Prostate gland (tissue), 2 donors: ENCODE measurements at regions not wholly inside any gene's neighbourhood (a gene's known extent, or its start where the extent isn't known, plus 50 kb on each side); places are given as distances from the start of the nearest gene placed in this dataset.

ENCODE experiments used
- POLR2A ChIP-seq: fragments of 450-650 bp; IDR thresholded peaks from one replicate; pipeline ENCODE4 v1.6.1; 2016; ENCODE audit warnings: antibody characterized with exemption, mild to moderate bottlenecking
- TF ChIP-seq, protein P1 (sequence below), 4 experiments: fragments of 200-600 bp in 2 of 4; fragments of 450-650 bp in 2 of 4; sonication (generic) in 2 of 4; IDR thresholded peaks; 1 replicate in 3 of 4; 2 replicates in 1 of 4; pipeline ENCODE4 v1.5.1; 2016 to 2019; ENCODE audit warnings: antibody characterized with exemption in 4 of 4, mild to moderate bottlenecking in 2 of 4, moderate library complexity in 2 of 4

GRCh38 chr5:174454890-174455289 lies 269.5 kb upstream of the MSX2 start:
- TF ChIP-seq, protein P1, sequence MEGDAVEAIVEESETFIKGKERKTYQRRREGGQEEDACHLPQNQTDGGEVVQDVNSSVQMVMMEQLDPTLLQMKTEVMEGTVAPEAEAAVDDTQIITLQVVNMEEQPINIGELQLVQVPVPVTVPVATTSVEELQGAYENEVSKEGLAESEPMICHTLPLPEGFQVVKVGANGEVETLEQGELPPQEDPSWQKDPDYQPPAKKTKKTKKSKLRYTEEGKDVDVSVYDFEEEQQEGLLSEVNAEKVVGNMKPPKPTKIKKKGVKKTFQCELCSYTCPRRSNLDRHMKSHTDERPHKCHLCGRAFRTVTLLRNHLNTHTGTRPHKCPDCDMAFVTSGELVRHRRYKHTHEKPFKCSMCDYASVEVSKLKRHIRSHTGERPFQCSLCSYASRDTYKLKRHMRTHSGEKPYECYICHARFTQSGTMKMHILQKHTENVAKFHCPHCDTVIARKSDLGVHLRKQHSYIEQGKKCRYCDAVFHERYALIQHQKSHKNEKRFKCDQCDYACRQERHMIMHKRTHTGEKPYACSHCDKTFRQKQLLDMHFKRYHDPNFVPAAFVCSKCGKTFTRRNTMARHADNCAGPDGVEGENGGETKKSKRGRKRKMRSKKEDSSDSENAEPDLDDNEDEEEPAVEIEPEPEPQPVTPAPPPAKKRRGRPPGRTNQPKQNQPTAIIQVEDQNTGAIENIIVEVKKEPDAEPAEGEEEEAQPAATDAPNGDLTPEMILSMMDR (IDR thresholded peaks at IDR 0.05) = no peak
- no peak for TF ChIP-seq POLR2A
